GM19043 (cell line): ENCODE measurements at regions not wholly inside any gene's neighbourhood (a gene's known extent, or its start where the extent isn't known, plus 50 kb on each side); places are given as distances from the start of the nearest gene placed in this dataset.

Experiments used
- ATAC-seq: cut with Tn5 transposase; IDR thresholded peaks from one replicate; pipeline ENCODE4 v1.9.1; 2021; ENCODE audit warnings: low read depth; ENCODE audit not compliant: unreplicated experiment

DNA sequence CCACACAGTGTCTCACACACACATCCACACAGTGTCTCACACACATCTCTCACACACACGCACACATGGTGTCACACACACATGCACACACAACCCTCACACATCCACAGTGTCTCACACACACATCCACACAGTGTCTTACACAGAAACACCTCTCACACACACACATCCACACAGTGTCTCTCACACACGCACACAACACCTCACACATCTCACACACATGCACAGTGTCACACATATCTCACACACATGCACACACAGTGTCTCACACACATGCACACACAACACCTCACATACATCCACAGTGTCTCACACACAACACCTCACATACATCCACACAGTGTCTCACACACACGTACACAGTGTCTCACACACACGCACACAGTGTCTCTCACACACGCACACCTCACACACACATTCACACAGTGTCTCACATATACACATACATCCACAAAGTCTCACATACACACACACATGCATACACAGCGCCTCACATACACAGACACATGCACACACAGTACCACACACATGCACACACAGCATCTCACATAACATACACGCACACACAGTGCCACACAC is 473.9 kb upstream of the HS6ST1 start:
- ATAC-seq = no peak

- ATAC-seq = no peak
Observed at GRCh38 chr2:128793404-128793803, 474.7 kb upstream of the HS6ST1 start.

GRCh38 chr2:128794285-128794684 is 475.6 kb upstream of the HS6ST1 start:
- ATAC-seq = no peak

GRCh38 chr2:128796321-128796720 is 477.7 kb upstream of the HS6ST1 start:
- no peak for ATAC-seq

GRCh38 chr2:128797092-128797491 is 478.4 kb upstream of the HS6ST1 start:
- ATAC-seq = no peak

GRCh38 chr2:128797533-128797932 is 478.9 kb upstream of the HS6ST1 start:
- ATAC-seq = peak; percentile 32

DNA sequence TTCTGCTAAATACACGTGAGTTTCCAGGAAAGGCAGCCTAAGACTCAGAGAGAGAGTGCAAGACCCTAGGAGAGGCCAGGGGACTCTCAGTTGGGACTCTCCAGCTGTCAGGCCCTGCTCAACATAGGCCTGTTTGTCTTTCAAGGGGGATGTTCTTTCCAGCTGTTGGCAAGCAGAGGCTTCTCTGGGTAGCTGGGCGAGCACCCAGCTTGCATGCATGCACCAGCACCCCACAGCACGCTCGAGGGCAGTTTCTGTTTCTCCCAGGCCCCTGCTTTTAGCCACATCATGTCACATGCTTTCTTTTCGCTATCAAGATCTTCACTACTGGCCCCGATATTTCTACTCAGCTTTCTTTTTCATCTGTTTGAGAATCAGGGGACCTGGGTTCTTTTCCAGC is 479.3 kb upstream of the HS6ST1 start:
- peak; percentile 61 for ATAC-seq

DNA sequence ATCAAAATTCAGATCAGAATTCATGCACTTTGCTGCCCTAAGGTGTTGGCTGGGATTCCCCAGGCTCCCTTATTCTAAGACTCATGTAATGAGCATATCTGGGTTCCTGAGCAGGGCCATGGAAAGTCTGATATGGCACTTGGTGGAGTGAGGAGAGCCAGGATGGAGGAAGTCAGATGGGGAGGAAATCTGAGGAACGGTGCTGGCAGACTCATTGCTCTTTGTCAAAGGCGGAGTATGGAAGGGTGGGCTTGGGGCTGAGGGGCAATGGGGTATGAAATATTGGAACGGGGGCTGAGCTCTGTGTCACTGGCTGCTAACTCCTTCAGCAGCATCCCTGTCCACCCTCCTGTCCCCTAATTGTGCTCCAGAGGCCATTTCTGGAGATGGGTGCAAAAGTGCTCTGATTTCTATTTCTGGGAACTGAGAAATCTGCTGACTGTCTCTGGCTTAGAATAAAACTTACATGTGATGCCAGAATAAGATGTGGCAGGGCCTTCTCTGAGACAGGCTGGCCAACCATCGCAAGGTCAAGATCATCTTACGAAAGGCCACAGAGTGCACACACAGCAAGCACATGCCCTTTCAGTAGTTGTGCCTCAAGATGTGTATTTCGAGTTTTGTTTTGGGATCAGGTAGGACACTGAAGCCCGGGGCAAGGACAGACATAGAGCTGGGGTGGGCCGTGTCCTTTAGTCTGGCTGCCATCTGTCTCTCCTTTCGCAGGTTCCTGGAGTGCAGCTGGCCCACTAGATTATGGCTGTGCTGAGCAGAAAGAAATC is 480.0 kb upstream of the HS6ST1 start:
- no peak for ATAC-seq

GRCh38 chr2:128799284-128799552 is 480.6 kb upstream of the HS6ST1 start:
- no peak for ATAC-seq

DNA sequence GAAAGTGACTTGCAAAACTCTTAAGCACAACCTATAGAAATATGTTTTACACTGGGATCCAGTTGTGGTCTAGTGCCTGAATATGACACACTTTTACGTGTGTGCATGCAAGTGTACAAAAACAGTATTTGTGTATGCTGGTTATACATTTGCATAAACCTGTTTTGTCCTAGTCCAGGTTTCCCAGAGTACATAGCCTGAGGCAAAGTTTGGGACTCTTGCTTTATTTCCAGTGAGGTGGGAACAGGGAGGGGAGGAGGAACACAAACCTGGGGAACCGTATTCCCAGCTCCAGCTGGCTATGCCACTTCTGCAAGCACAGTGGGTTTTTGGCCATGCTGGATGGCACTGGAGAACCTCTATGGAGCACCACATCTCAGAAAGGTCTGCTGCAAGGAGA is 481.1 kb upstream of the HS6ST1 start:
- no peak for ATAC-seq

DNA sequence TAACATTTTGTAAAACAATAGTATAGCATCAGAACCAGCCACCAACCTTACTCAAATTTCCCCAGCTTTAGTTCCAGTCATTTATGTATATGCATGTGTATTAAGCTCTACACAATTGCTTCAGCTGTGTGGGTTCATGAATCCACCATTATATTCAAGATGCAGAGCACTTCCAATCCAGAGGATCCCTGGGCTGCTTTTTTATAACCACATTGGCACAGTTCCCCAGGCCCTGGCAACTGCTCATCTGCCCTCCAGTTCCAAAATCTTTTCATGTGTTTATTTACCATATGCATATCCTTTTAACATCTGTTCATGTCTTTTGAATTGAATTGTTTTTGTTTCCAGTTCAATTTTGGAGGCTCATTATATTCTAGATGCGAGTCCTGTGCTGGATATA is 482.9 kb upstream of the HS6ST1 start:
- ATAC-seq = no peak

DNA sequence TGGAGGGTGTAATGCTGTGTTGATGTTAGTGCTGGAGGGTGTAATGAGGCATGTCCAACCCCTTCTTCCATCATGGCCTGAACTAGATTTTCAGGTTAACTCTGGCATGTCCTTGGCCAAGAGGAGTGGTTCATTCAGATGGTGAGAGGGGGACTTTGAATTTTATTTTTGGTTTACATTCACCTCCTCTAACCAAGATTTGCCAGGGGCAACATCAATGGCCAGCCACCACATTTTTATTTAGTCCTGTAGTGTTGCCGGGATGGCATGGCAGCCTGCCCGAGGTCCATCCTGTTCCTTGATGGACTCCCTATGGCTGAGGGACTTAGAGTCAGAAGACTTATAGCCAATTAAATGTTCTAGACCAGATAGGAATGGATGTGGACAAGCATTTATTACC is 484.6 kb upstream of the HS6ST1 start:
- ATAC-seq = no peak

- ATAC-seq = no peak
Observed at GRCh38 chr2:128805237-128805636, 486.6 kb upstream of the HS6ST1 start.

- ATAC-seq = no peak
Observed at GRCh38 chr2:128805918-128806317, 487.2 kb upstream of the HS6ST1 start.

DNA sequence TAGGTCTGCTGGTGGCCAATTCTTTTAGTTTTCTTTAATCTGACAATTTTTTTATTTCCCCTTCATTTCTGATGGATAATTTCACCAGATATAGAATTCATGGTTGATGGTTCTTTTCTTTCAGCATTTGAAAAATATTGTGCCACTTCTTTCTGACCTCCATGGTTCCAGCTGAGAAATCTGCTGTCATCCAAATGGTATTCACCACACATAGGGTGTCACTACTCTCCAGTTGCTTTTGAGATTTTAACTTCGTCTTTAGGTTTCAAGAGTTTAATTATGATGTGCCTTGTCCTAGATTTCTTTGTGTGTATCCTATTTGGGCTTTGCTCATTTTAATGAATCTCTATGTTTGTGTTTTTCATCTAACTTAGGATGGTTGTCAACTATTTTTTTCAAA is 488.6 kb upstream of the HS6ST1 start:
- ATAC-seq = no peak

DNA sequence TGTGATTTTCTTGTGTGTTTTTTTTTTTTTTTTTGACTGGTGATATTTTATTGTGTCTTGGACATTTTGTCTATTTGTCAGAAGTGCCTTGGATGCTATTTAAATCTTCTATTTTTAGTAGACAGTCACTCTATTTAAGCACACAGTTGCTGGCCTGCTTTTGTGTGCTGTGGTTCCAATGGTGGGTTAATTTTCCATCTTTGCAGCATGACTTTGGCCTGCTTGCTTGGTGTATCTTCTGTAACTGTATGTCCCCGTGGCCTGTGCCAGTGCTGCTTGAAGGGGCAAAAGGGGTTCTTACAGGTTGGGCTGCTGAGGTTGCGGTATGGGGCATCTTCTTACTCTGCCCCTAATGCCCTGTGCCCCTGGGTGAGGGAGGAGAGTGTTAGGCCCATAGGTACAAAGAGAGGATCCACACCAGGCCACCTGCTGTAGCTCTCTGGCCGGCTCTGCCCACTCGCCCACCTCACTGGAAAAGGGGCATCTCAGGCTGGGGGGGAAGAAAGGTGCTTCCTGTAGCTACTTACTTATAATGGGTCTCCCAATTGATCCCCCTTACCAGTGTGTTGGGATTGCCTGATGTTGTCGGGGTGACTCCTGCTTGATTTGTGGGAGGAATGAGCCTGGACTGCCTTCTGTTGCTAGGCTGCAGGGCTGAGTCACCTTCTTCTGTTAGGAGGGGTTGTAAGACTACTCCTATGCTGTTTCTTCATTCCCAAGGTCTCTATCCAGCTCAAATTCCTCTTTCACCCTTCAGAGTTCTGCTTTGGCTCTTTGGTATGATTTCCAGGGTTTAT is 490.0 kb upstream of the HS6ST1 start:
- no peak for ATAC-seq

DNA sequence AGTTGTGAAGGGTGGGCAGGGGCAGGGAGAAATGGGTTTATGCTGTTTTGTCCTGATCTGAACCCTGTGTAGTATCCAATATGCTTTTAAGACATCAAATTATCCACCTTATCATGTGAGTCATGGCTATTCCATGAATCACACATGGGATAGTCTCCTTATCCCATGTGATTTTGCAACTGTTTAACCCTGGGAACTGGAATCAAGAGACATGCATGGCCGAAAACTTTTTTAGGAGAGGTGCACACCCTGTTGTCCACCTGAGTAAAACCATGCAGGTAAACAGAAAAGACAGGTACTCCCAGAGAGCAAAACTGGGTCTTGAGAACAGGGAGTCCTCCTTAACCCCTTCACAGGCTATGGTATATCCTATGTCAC is 490.6 kb upstream of the HS6ST1 start:
- ATAC-seq = no peak

DNA sequence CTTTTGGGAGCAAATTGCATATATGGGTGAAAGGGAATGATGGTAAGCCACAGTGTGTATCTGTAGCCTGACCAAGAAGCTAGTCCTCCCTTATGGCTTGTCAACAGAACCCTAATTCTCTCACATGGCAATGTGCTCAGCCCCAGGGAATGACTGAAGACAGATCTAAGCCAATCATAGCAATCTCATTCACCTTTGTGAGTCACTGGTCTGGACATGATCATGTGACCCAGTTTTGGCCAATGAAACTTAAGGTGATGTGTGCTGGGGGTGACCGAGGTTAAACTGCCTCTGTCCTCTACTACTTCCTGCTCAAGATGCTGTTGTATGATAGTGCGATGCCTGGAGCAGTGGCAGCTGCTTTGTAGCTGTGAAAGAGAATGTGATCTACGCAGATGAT is 491.2 kb upstream of the HS6ST1 start:
- no peak for ATAC-seq

DNA sequence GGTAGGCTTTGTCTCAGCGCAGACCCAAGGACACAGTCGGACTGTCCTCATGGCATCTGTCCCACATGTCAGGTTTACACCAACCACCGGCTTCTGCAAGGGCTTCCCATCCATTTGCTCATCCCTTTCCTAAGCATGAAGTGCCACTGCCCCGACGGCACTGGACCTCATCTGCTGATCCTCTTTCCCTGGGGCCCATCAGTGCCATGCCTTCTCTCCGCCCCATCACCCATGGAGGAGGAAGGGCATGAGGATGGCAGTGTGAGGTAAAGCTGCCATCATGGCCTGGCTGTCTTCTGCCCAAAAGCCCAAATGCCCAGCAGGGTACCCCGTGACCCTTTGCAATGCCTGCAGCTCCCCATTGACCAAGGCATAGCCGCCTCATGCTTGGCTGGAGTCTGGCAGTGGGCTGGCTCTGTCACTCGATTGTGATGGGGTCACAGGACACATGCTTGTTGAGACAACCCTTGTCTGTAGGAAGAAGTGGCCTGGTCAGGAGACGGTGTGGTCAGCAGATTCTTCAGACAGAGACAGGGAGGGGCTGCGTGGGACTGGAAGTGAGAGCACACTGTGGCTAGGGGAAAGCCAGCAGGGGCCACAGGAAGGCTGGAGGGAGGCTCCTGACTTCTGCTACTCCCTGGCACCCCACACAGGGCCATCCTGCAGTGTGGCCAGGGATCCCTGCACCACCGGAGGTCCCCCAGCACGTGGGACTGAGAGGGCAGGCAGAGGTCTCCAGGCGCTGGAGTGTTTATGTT is 493.7 kb upstream of the HS6ST1 start:
- ATAC-seq = no peak

- ATAC-seq = no peak
Observed at GRCh38 chr2:128813352-128814034, 494.8 kb upstream of the HS6ST1 start.

- no peak for ATAC-seq
Observed at GRCh38 chr2:128815248-128815647, 496.6 kb upstream of the HS6ST1 start.
